ENCODE measurements at regions not wholly inside any gene's neighbourhood (a gene's known extent, or its start where the extent isn't known, plus 50 kb on each side); places are given as distances from the start of the nearest gene placed in this dataset.

- H3K56ac ChIP-seq (ENCODE audit: extremely low read depth, insufficient read depth, low read length), result no peak overlapping the region
- H3K79me1 ChIP-seq (ENCODE audit: low read depth in 1 of 2, low read length in 2 of 2), result no peaks in the 10 kb centered on the region
- H4K91ac ChIP-seq (ENCODE audit: insufficient read depth, low read depth, low read length), result no peak overlapping the region
- no peaks in the 10 kb centered on the region for H3K9me3 ChIP-seq (ENCODE audit: control insufficient read depth, insufficient read depth, low read length)
- TF ChIP-seq RCOR1 (IDR thresholded peaks at IDR 0.05; ENCODE audit: insufficient replicate concordance, low read length) (no peak), MAZ (IDR thresholded peaks at IDR 0.05; ENCODE audit: borderline replicate concordance, low read depth, low read length) (no peak), CHD1 (IDR thresholded peaks at IDR 0.05; ENCODE audit: low read depth, low read length) (no peak)
- no TSS peak for BruUV-seq (replicated peaks)
- DNase-seq (no peak), ATAC-seq (ENCODE audit: low read depth) (no peak)
- no peaks in the 10 kb centered on the region for H3K9me1 ChIP-seq (ENCODE audit: insufficient read depth, low read length)
- H3K4me1 ChIP-seq (ENCODE audit: control insufficient read depth, insufficient read depth, low read length), result no peaks in the 10 kb centered on the region
- no peak overlapping the region for H3K4me3 ChIP-seq (ENCODE audit: insufficient read depth, low read depth, low read length)
- H3K27me3 ChIP-seq (ENCODE audit: control insufficient read depth, insufficient read depth, low read length), result no peaks in the 10 kb centered on the region
- POLR2A ChIA-PET (ENCODE audit: unreplicated experiment), result no interaction called here
- dilution Hi-C loops (cut with HindIII; ENCODE audit: low sequenced_read_pairs, unreplicated experiment), result no loop called here
- no peak overlapping the region for H2BK20ac ChIP-seq (ENCODE audit: low read depth, low read length)
- no peaks in the 10 kb centered on the region for H4K20me1 ChIP-seq (ENCODE audit: insufficient read depth, low read length)
- H2BK120ac ChIP-seq (ENCODE audit: low read depth, low read length), result no peak overlapping the region
- H2AK5ac ChIP-seq (ENCODE audit: low read depth, low read length), result no peak overlapping the region
- H2BK5ac ChIP-seq (ENCODE audit: low read depth, low read length, poor library complexity, severe bottlenecking), result no peak overlapping the region
- no peak overlapping the region for H2AK9ac ChIP-seq (replicated peaks; ENCODE audit: low read depth, low read length, poor library complexity)
- no peaks in the 10 kb centered on the region for H3K36me3 ChIP-seq (ENCODE audit: control insufficient read depth, insufficient read depth, low read length)
- in situ Hi-C loops (cut with MboI; ENCODE audit: low sequenced_read_pairs), result no loop called here
- no peak overlapping the region for H3K4ac ChIP-seq (ENCODE audit: low read depth, low read length)
- H4K8ac ChIP-seq (ENCODE audit: low read depth in 2 of 2, low read length in 2 of 2), result no peak overlapping the region
- intact Hi-C loops (cut with micrococcal nuclease), result no loop called here
- H3K27ac ChIP-seq (ENCODE audit: insufficient read depth, low read length), result no peak overlapping the region
- H2AFZ ChIP-seq (replicated peaks; ENCODE audit: low read length, poor library complexity), result no peak overlapping the region
- H3K23ac ChIP-seq (ENCODE audit: low read depth, low read length), result no peak overlapping the region
- no CpG with 5 or more reads among the region's 1 CpG for WGBS, 2 experiments (ENCODE audit: extremely low coverage in 2 of 2, insufficient read length in 1 of 2)
- no peak overlapping the region for H3K4me2 ChIP-seq (ENCODE audit: low read depth, low read length)
- H2BK15ac ChIP-seq (ENCODE audit: low read depth, low read length), result no peak overlapping the region
- H3K14ac ChIP-seq (replicated peaks; ENCODE audit: low read depth, low read length), result no peak overlapping the region
- H3K9ac ChIP-seq (ENCODE audit: low read depth, low read length), result no peak overlapping the region
- H4K5ac ChIP-seq (ENCODE audit: low read depth, low read length), result no peak overlapping the region
- no peak overlapping the region for H3K18ac ChIP-seq (ENCODE audit: low read depth, low read length)
- CTCF ChIA-PET, result no interaction called here
Observed at GRCh38 chr13:65307056-65307455, 1923.1 kb downstream of the PCDH9 start.
